ENCODE measurements at regions not wholly inside any gene's neighbourhood (a gene's known extent, or its start where the extent isn't known, plus 50 kb on each side); places are given as distances from the start of the nearest gene placed in this dataset.

DNA sequence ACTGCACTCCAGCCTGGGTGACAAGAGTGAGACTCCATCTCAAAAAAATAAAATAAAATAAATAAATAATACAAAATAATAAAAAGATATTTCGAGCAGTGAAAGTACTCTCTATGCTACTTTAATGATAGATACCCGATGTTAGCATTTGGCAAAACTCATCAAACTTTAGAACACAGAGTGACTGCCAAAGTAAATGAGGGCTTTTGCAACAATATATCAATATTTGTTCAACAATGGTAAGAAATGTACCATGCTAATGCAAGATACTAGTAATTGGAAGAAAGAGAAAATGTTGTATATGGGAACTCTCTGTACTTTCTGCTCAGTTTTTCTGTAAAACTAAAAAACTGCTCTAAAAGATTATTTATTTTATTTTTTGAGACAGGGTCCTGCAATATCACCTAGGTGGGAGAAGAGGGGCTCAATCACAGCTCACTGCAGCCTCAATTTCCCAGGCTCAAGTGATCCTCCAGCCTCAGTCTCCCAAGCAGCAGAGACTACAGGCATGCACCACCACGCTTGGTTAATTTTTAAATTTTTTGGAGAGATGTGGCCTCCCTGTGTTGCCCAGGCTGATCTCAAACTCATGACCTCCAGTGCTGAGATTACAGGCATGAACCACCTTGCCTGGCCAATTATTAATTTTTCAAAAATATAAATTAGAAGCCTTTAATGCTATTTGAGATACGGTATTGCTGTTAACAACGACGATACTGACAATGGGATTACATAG is 650.5 kb upstream of the NR2F2 start:
- Histone ChIP-seq H3K4me1 (ENCODE audit: control insufficient read depth, extremely low read depth, insufficient read depth, low read length) (peaks cover 12% of the 10 kb centered on the region), H3K79me2 (ENCODE audit: control insufficient read depth, insufficient read depth, low read length) (no peaks in the 10 kb centered on the region), H3K9ac (ENCODE audit: control insufficient read depth, extremely low read depth, insufficient read depth, low read length) (no peak overlapping the region), H3K9me3 (ENCODE audit: control insufficient read depth, low read depth, low read length) (no peaks in the 10 kb centered on the region), H3K9me1 (ENCODE audit: control insufficient read depth, extremely low read depth, insufficient read depth, low read length) (no peaks in the 10 kb centered on the region), H3K36me3 (ENCODE audit: control insufficient read depth in 2 of 2, extremely low read depth in 1 of 2, insufficient read depth in 2 of 2, low read length in 2 of 2) (no peaks in the 10 kb centered on the region), H3K27me3 (ENCODE audit: control insufficient read depth, extremely low read depth, insufficient read depth, low read length) (no peaks in the 10 kb centered on the region), H2AFZ (ENCODE audit: control insufficient read depth, low read length) (no peak overlapping the region), H3K27ac (ENCODE audit: control insufficient read depth, insufficient read depth, low read length) (no peak overlapping the region), H3K4me2 (ENCODE audit: control insufficient read depth, extremely low read depth, insufficient read depth, low read depth, low read length) (no peak overlapping the region), H3K4me3 (ENCODE audit: control insufficient read depth in 2 of 3, extremely low read depth in 1 of 3, insufficient read depth in 2 of 3, low read depth in 1 of 3, low read length in 3 of 3) (no peak overlapping the region), H4K20me1 (ENCODE audit: control insufficient read depth, extremely low read depth, insufficient read depth, low read length) (no peaks in the 10 kb centered on the region)
- no peak for TF ChIP-seq EZH2 (IDR thresholded peaks at IDR 0.05; ENCODE audit: low read length)
- TF ChIP-seq, protein P1, sequence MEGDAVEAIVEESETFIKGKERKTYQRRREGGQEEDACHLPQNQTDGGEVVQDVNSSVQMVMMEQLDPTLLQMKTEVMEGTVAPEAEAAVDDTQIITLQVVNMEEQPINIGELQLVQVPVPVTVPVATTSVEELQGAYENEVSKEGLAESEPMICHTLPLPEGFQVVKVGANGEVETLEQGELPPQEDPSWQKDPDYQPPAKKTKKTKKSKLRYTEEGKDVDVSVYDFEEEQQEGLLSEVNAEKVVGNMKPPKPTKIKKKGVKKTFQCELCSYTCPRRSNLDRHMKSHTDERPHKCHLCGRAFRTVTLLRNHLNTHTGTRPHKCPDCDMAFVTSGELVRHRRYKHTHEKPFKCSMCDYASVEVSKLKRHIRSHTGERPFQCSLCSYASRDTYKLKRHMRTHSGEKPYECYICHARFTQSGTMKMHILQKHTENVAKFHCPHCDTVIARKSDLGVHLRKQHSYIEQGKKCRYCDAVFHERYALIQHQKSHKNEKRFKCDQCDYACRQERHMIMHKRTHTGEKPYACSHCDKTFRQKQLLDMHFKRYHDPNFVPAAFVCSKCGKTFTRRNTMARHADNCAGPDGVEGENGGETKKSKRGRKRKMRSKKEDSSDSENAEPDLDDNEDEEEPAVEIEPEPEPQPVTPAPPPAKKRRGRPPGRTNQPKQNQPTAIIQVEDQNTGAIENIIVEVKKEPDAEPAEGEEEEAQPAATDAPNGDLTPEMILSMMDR (optimal IDR thresholded peaks at IDR 0.05 in 1 of 3, IDR thresholded peaks at IDR 0.05 in 1 of 3, conservative IDR thresholded peaks at IDR 0.05 in 1 of 3; ENCODE audit: extremely low read depth in 1 of 3, insufficient read depth in 2 of 3, low read length in 3 of 3) = no peak
- FAIRE-seq (no peak), DNase-seq (ENCODE audit: low read depth, low spot score) (no peak)
- dilution Hi-C loops (cut with MboI; ENCODE audit: extremely low pct_ligation_motif_present, low sequenced_read_pairs) = no loop called here

DNA sequence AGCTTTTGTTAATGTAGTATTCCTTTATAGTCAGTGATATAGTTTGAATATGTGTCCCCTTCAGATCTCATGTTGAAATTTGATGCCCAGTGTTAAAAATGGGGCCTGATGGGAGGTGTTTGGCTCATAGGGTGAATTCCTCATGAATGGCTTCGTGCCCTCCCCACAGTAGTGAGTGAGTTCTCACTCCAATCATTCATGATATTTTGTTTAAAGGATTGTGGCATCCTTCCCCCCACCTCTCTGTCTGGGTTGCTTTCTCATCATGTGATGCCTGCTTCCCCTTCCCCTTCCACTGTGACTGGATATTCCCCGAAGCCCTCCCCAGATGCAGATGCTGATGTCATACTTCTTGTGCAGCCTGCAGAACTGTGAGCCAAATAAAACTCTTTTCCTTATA is 649.8 kb upstream of the NR2F2 start:
- FAIRE-seq = no peak
- H3K4me3 ChIP-seq (ENCODE audit: control insufficient read depth in 2 of 3, extremely low read depth in 1 of 3, insufficient read depth in 2 of 3, low read depth in 1 of 3, low read length in 3 of 3) = no peak overlapping the region

More for the DNA sequence above, 649.8 kb upstream of the NR2F2 start:
- Histone ChIP-seq H3K9ac (ENCODE audit: control insufficient read depth, extremely low read depth, insufficient read depth, low read length) (no peak overlapping the region), H3K9me3 (ENCODE audit: control insufficient read depth, low read depth, low read length) (no peaks in the 10 kb centered on the region), H2AFZ (ENCODE audit: control insufficient read depth, low read length) (no peak overlapping the region), H3K79me2 (ENCODE audit: control insufficient read depth, insufficient read depth, low read length) (no peaks in the 10 kb centered on the region), H3K9me1 (ENCODE audit: control insufficient read depth, extremely low read depth, insufficient read depth, low read length) (no peaks in the 10 kb centered on the region), H3K36me3 (ENCODE audit: control insufficient read depth in 2 of 2, extremely low read depth in 1 of 2, insufficient read depth in 2 of 2, low read length in 2 of 2) (no peaks in the 10 kb centered on the region), H3K4me2 (ENCODE audit: control insufficient read depth, extremely low read depth, insufficient read depth, low read depth, low read length) (no peak overlapping the region), H4K20me1 (ENCODE audit: control insufficient read depth, extremely low read depth, insufficient read depth, low read length) (no peaks in the 10 kb centered on the region), H3K27me3 (ENCODE audit: control insufficient read depth, extremely low read depth, insufficient read depth, low read length) (no peaks in the 10 kb centered on the region), H3K27ac (ENCODE audit: control insufficient read depth, insufficient read depth, low read length) (no peak overlapping the region), H3K4me1 (ENCODE audit: control insufficient read depth, extremely low read depth, insufficient read depth, low read length) (peaks cover 19% of the 10 kb centered on the region)
- dilution Hi-C loops (cut with MboI; ENCODE audit: extremely low pct_ligation_motif_present, low sequenced_read_pairs) = no loop called here
- no peak for TF ChIP-seq EZH2 (IDR thresholded peaks at IDR 0.05; ENCODE audit: low read length)
- no peak for DNase-seq (ENCODE audit: low read depth, low spot score)

All from keratinocyte (primary cell).